ENCODE measurements at regions not wholly inside any gene's neighbourhood (a gene's known extent, or its start where the extent isn't known, plus 50 kb on each side); places are given as distances from the start of the nearest gene placed in this dataset.

DNA sequence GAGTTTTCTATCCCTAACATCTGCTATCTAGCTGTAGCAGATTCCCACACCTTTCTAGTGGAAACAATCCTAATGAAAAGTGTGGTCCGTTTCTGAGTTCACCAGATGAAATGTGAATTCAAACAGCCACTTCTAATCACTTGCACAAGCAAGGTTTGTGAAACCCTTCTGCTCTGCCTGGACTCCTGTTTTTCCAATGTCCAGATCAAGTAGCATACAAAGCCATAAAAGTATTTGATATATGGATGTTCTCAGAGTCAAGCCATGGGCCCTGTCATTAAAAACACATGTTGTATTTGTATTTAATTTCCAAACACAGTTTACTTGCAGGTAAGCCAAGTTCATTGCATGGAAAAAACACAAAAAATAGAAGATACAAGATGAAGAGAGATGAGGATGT lies 570.4 kb downstream of the NR2F1-AS1 start:
- no peak for TF ChIP-seq GATA3 (IDR thresholded peaks at IDR 0.05; ENCODE audit: low read depth, low read length)
- TF ChIP-seq GATA2 (IDR thresholded peaks at IDR 0.05; ENCODE audit: low read depth, low read length), result no peak

- TF ChIP-seq GATA3 (IDR thresholded peaks at IDR 0.05; ENCODE audit: low read depth, low read length), result no peak
- TF ChIP-seq GATA2 (IDR thresholded peaks at IDR 0.05; ENCODE audit: low read depth, low read length), result no peak
Observed at GRCh38 chr5:93010037-93010436, 571.0 kb downstream of the NR2F1-AS1 start.

DNA sequence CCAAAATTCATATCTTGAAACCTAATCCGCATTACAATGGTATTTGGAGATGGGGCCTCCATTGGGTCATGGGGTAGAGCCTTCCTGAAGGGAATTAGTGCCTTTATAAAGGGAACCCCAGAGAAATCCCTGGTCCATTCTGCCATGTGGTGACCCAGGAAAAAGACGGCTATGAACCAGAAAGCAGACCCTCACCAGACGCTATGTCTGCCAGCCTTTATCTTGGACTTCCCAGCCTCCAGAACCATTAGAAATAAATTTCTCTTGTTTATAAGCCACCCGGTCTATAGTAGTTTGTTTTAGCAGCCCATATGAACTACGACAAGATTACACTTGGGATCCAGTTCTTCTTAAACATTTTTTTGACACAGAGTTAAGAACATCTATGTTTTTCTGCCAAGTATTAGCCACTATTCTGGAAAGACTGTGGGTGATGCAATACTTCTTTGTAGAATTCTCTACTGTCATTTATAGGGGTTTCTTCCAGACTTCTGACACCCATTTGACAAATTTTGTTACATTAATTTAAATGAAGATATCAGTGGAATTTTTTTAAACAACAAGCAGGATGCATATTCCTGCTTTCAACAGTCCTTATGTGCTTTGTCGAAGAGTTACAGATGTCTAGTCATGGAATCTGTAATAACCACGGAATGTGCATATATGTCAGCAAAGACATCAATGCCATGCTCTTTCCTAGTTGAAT lies 572.4 kb downstream of the NR2F1-AS1 start:
- TF ChIP-seq GATA2 (IDR thresholded peaks at IDR 0.05; ENCODE audit: low read depth, low read length) (no peak), GATA3 (IDR thresholded peaks at IDR 0.05; ENCODE audit: low read depth, low read length) (no peak)

DNA sequence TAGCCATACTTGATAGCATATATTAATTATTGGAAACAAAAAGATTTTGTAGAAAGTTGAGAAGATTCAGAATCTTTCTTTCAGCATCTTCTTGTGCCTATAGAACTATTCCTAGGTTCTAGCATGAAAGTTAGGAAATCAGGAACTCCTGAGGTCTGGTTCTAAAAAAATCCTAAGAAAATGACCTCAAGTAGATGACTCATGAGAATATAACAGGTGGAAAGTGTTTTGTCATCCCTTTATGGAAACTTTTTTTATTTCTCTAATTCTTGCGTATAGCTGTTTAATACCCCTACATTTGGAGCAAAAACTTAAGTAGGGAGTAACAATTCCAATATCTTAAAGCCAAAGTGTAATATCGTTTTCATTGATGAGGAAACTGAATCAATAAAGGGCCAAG lies 574.1 kb downstream of the NR2F1-AS1 start:
- TF ChIP-seq GATA3 (IDR thresholded peaks at IDR 0.05; ENCODE audit: low read depth, low read length), result no peak
- TF ChIP-seq GATA2 (IDR thresholded peaks at IDR 0.05; ENCODE audit: low read depth, low read length), result no peak

- TF ChIP-seq GATA2 (IDR thresholded peaks at IDR 0.05; ENCODE audit: low read depth, low read length) (no peak), GATA3 (IDR thresholded peaks at IDR 0.05; ENCODE audit: low read depth, low read length) (no peak)
Observed at GRCh38 chr5:92998456-92998855, 582.6 kb downstream of the NR2F1-AS1 start.

GRCh38 chr5:92994392-92994791 lies 586.6 kb downstream of the NR2F1-AS1 start:
- TF ChIP-seq GATA2 (IDR thresholded peaks at IDR 0.05; ENCODE audit: low read depth, low read length), result no peak
- no peak for TF ChIP-seq GATA3 (IDR thresholded peaks at IDR 0.05; ENCODE audit: low read depth, low read length)

- TF ChIP-seq GATA2 (IDR thresholded peaks at IDR 0.05; ENCODE audit: low read depth, low read length) (no peak), GATA3 (IDR thresholded peaks at IDR 0.05; ENCODE audit: low read depth, low read length) (no peak)
Observed at GRCh38 chr5:92992073-92992472, 588.9 kb downstream of the NR2F1-AS1 start.

DNA sequence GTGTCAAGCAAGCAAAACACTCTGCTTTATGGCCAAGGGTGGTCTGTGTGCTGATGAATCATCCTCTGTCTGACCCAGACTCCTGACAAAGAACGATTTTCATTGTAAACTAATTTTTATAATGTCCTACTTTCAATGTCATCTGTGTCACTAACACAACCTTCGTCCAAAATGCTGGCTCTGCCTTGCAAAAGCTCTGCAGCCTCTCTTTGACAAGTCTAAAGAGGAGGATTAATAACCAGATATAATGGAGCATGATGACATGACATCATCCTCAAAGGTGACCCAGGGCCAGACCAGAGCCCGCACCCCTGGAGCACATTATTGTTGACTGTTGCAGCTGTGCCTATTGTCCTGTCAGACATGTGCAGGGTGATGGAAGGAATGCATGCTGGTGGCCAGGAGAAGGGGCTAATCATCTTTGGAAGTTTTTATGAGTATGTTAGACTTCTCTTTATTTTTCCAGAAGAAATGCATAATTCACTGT lies 589.4 kb downstream of the NR2F1-AS1 start:
- TF ChIP-seq GATA3 (IDR thresholded peaks at IDR 0.05; ENCODE audit: low read depth, low read length) (no peak), GATA2 (IDR thresholded peaks at IDR 0.05; ENCODE audit: low read depth, low read length) (no peak)

DNA sequence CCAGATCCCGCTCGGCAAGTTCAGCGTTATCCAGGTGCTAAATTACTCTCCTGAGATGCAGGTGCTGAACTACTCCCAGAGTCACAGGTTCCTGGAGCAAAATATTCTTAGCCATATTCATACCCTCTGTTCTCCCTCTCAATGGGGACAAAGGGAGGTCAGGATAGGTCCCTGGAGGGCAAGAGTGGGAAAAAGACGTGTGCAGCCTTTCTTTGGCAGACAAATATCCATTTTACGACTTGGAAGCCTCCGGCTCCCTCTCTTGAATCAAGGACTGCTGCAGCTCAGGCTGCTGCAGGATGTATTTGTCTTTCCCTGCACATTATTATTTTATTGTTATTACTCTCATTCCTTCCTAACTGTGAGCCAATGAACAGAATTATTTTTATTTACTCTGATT lies 590.2 kb downstream of the NR2F1-AS1 start:
- TF ChIP-seq GATA2 (IDR thresholded peaks at IDR 0.05; ENCODE audit: low read depth, low read length) (no peak), GATA3 (IDR thresholded peaks at IDR 0.05; ENCODE audit: low read depth, low read length) (no peak)

DNA sequence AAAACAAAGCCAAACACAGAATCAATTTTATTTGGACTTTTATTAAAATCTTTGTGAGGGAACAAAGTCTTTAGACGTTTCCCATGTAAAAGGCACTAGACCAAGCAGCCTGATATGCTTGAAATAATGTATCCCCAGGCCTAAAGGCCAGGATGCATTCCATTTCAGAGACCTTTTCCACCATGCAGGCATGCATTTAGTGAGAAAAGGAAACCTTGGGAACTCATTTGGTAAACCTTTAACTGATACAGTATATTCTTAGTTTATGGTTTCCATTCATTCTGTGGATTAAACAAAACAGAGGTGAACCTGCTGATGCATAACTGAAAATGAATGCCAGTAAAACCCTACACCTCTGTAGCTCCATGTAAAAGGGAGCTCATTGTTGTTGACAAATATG lies 600.0 kb downstream of the NR2F1-AS1 start:
- TF ChIP-seq GATA2 (IDR thresholded peaks at IDR 0.05; ENCODE audit: low read depth, low read length), result no peak
- no peak for TF ChIP-seq GATA3 (IDR thresholded peaks at IDR 0.05; ENCODE audit: low read depth, low read length)

DNA sequence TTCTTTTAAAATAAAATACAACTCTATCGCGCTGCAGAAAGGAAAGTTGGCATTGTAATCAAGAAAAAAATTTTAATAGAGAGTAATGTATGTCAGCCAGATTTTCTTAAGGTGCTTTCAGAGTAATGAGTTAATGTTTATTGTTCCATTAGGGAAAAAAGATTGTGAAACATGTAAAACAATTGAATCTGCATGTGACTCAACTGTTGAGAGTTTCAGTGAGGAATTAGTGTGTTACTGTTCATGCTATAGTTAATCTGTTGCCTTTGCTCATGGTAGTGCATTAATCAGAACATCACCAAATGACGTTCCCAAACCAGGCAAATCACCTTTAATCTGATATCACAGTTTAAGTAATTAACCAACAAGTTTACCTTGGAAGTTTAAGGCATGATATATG lies 600.5 kb downstream of the NR2F1-AS1 start:
- no peak for TF ChIP-seq GATA2 (IDR thresholded peaks at IDR 0.05; ENCODE audit: low read depth, low read length)
- no peak for TF ChIP-seq GATA3 (IDR thresholded peaks at IDR 0.05; ENCODE audit: low read depth, low read length)

- no peak for TF ChIP-seq GATA3 (IDR thresholded peaks at IDR 0.05; ENCODE audit: low read depth, low read length)
- no peak for TF ChIP-seq GATA2 (IDR thresholded peaks at IDR 0.05; ENCODE audit: low read depth, low read length)
Observed at GRCh38 chr5:92979716-92980115, 601.3 kb downstream of the NR2F1-AS1 start.

DNA sequence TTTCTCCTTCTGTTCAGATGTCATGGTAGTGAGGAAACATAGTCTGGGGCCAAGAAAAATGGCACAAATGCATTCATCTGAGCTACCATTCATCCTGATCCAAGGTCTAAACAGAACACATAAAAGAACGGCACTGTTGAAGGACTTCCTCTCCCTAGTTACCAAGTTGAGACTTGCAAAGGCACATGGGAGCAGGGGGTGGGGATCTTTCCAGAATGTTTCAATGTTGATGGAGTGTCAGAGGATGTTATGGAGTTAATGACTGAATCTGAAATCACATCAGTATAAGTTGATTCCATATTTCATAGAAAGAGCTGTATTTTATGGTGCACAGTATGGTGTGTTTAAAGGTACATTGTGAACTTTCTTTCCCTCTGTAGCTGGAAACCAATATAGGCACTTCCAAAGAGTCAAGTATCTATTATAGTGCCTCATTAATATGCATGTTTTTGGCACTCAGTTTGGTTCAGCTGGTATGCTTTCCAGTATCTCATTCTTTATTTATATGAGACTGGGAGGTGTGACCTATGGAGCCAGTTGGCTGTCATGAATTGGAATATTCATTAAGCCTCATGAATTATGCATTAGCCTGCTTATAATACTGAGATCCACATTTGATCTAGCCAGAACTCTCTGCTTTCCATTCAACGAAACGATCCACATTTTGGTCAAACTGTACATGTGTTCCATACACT lies 603.0 kb downstream of the NR2F1-AS1 start:
- TF ChIP-seq GATA2 (IDR thresholded peaks at IDR 0.05; ENCODE audit: low read depth, low read length), result no peak
- no peak for TF ChIP-seq GATA3 (IDR thresholded peaks at IDR 0.05; ENCODE audit: low read depth, low read length)

GRCh38 chr5:92976156-92976555 lies 604.9 kb downstream of the NR2F1-AS1 start:
- no peak for TF ChIP-seq GATA2 (IDR thresholded peaks at IDR 0.05; ENCODE audit: low read depth, low read length)
- no peak for TF ChIP-seq GATA3 (IDR thresholded peaks at IDR 0.05; ENCODE audit: low read depth, low read length)

DNA sequence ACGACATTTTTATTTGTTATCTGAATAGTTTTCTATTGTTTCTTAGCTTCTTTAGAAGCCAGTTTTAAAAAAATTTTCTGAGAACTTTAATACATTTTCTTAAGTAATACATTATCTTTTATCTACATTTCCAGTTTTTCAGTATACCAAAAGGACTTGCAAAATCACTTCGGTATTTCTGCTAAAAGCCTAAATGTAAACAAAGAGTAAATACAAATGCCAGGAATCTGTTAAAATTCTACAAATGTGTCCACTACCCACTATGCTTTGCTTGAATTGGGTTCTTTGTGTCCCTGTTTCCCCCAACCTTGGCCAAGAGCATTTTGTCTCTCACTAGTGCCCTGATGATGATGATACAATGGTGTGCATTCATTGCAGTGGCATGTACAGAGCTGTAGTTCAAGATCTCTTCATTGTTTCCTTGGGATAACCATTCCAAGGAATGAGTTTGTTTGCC lies 611.2 kb downstream of the NR2F1-AS1 start:
- TF ChIP-seq GATA3 (IDR thresholded peaks at IDR 0.05; ENCODE audit: low read depth, low read length) (no peak), GATA2 (IDR thresholded peaks at IDR 0.05; ENCODE audit: low read depth, low read length) (no peak)
